A673 (cell line): ENCODE measurements at regions not wholly inside any gene's neighbourhood (a gene's known extent, or its start where the extent isn't known, plus 50 kb on each side); places are given as distances from the start of the nearest gene placed in this dataset.

Experiments
- BruUV-seq: library from RNA; stranded (reverse); fragments of 400-500 nt; replicated peaks from 2 replicates; lab custom pipeline; 2021; lab: Mats Ljungman, UMichigan
- CTCF ChIA-PET: fragments of 300-600 bp; sonication (Branson Sonifier 250); formaldehyde crosslinking; loops from one replicate; lab custom pipeline; 2022; ENCODE audit warnings: antibody characterized with exemption; lab: Charles Lee
- POLR2A ChIA-PET: fragments of 300-600 bp; sonication (Branson Sonifier 250); formaldehyde crosslinking; loops from one replicate; lab custom pipeline; 2022; ENCODE audit warnings: antibody characterized with exemption; ENCODE audit not compliant: low non-redundant PET; lab: Charles Lee
- DNase-seq: peaks from one replicate; pipeline ENCODE4 v3.0.0-alpha.2; 2015; ENCODE audit warnings: low spot score
- H3K27ac ChIP-seq: fragments of 200-600 bp; sonication (generic); 2 replicates; pipeline ENCODE4 v1.5.1; 2016; ENCODE audit warnings: mixed run types, low read depth, mild to moderate bottlenecking, mixed read lengths, antibody characterized with exemption, low read length; ENCODE audit not compliant: poor library complexity, severe bottlenecking
- H3K27me3 ChIP-seq: fragments of 200-600 bp; sonication (generic); replicated peaks from 2 replicates; pipeline ENCODE4 v1.6.1; 2017; ENCODE audit warnings: mixed run types, low read depth, mild to moderate bottlenecking, mixed read lengths, antibody characterized with exemption, low read length; ENCODE audit not compliant: insufficient read depth, poor library complexity
- H3K36me3 ChIP-seq: fragments of 200-600 bp; sonication (generic); 2 replicates; pipeline ENCODE4 v1.6.1; 2016; ENCODE audit warnings: mixed run types, mild to moderate bottlenecking, mixed read lengths, antibody characterized with exemption, low read length; ENCODE audit not compliant: insufficient read depth, poor library complexity, severe bottlenecking
- H3K4me1 ChIP-seq: fragments of 200-600 bp; sonication (generic); 2 replicates; pipeline ENCODE4 v1.6.1; 2017; ENCODE audit warnings: mixed run types, mild to moderate bottlenecking, mixed read lengths, antibody characterized with exemption, low read length; ENCODE audit not compliant: insufficient read depth, poor library complexity, severe bottlenecking
- H3K4me3 ChIP-seq: fragments of 200-600 bp; sonication (generic); 2 replicates; pipeline ENCODE4 v1.5.1; 2016; ENCODE audit warnings: low read depth, mixed run types, mild to moderate bottlenecking, mixed read lengths, low read length; ENCODE audit not compliant: poor library complexity, severe bottlenecking
- H3K9me3 ChIP-seq: fragments of 200-600 bp; sonication (generic); 2 replicates; pipeline ENCODE4 v1.6.1; 2016; ENCODE audit warnings: mixed run types, low read depth, mild to moderate bottlenecking, mixed read lengths, antibody characterized with exemption, low read length; ENCODE audit not compliant: poor library complexity, severe bottlenecking
- CTCF ChIP-seq: fragments of 300-800, 200-600 bp; sonication (generic); conservative IDR thresholded peaks from 2 replicates; pipeline ENCODE4 v1.5.1; 2017; ENCODE audit warnings: low read depth, mild to moderate bottlenecking, antibody characterized with exemption, low read length, moderate library complexity, mixed read lengths
- EZH2 ChIP-seq: fragments of 200-600 bp; sonication (generic); IDR thresholded peaks from 2 replicates; pipeline ENCODE4 v1.6.1; 2017; ENCODE audit warnings: borderline replicate concordance, low read depth, mild to moderate bottlenecking, mixed read lengths, antibody characterized with exemption, low read length; ENCODE audit not compliant: poor library complexity, severe bottlenecking
- intact Hi-C: fragments of 100-400 bp; cut with micrococcal nuclease; formaldehyde crosslinking; loops from one replicate; pipeline ENCODE4 v1.10.0; 2022; ENCODE audit not compliant: unreplicated experiment

- H3K4me3 ChIP-seq = no peak overlapping the region
- H3K4me1 ChIP-seq = no peaks in the 10 kb centered on the region
- no peak overlapping the region for H3K27ac ChIP-seq
- no TSS peak for BruUV-seq
- DNase-seq = no peak
- ChIA-PET POLR2A (no interaction called here), CTCF (no interaction called here)
- H3K36me3 ChIP-seq = no peaks in the 10 kb centered on the region
- no peaks in the 10 kb centered on the region for H3K9me3 ChIP-seq
- no peak for TF ChIP-seq CTCF
- TF ChIP-seq EZH2 = no peak
- intact Hi-C loops = no loop called here
- H3K27me3 ChIP-seq = no peaks in the 10 kb centered on the region
These were observed 153.5 kb downstream of the RPLP1 start for GRCh38 chr15:69606144-69606543.

GRCh38 chr15:69606921-69607500 lies 154.4 kb downstream of the RPLP1 start:
- no peaks in the 10 kb centered on the region for H3K4me1 ChIP-seq

GRCh38 chr15:69608661-69609060 lies 156.0 kb downstream of the RPLP1 start:
- Histone ChIP-seq H3K4me3 (no peak overlapping the region), H3K4me1 (no peaks in the 10 kb centered on the region), H3K36me3 (no peaks in the 10 kb centered on the region), H3K9me3 (no peaks in the 10 kb centered on the region), H3K27me3 (no peaks in the 10 kb centered on the region), H3K27ac (no peak overlapping the region)
- DNase-seq = no peak
- no TSS peak for BruUV-seq
- intact Hi-C loops = no loop called here
- CTCF ChIA-PET = no interaction called here
- TF ChIP-seq EZH2 (no peak), CTCF (no peak)
- POLR2A ChIA-PET = no interaction called here

More at GRCh38 chr15:69606921-69607500, 154.4 kb downstream of the RPLP1 start:
- Histone ChIP-seq H3K9me3 (no peaks in the 10 kb centered on the region), H3K27ac (no peak overlapping the region), H3K27me3 (no peaks in the 10 kb centered on the region), H3K36me3 (no peaks in the 10 kb centered on the region), H3K4me3 (no peak overlapping the region)
- no peak for TF ChIP-seq EZH2
- CTCF ChIA-PET = no interaction called here
- POLR2A ChIA-PET = no interaction called here
- intact Hi-C loops = no loop called here
- DNase-seq = no peak
- BruUV-seq = no TSS peak

GRCh38 chr15:69609176-69609575 lies 156.6 kb downstream of the RPLP1 start:
- POLR2A ChIA-PET = no interaction called here
- Histone ChIP-seq H3K4me3 (no peak overlapping the region), H3K4me1 (no peaks in the 10 kb centered on the region), H3K36me3 (no peaks in the 10 kb centered on the region), H3K9me3 (no peaks in the 10 kb centered on the region), H3K27me3 (no peaks in the 10 kb centered on the region), H3K27ac (no peak overlapping the region)
- intact Hi-C loops = no loop called here
- BruUV-seq = no TSS peak
- no peak for TF ChIP-seq CTCF
- no peak for TF ChIP-seq EZH2
- no peak for DNase-seq
- CTCF ChIA-PET = no interaction called here
